HG03135 (cell line): ENCODE measurements at regions not wholly inside any gene's neighbourhood (a gene's known extent, or its start where the extent isn't known, plus 50 kb on each side); places are given as distances from the start of the nearest gene placed in this dataset.
"Not testable (repeated sequence)": the region's sequence is repeated elsewhere in the genome, so short reads cannot be mapped to it uniquely, and the experiment has no call there.

Experiments used
- ATAC-seq: cut with Tn5 transposase; IDR thresholded peaks from one replicate; pipeline ENCODE4 v1.9.1; 2021; ENCODE audit warnings: mild to moderate bottlenecking, moderate library complexity; ENCODE audit not compliant: unreplicated experiment

DNA sequence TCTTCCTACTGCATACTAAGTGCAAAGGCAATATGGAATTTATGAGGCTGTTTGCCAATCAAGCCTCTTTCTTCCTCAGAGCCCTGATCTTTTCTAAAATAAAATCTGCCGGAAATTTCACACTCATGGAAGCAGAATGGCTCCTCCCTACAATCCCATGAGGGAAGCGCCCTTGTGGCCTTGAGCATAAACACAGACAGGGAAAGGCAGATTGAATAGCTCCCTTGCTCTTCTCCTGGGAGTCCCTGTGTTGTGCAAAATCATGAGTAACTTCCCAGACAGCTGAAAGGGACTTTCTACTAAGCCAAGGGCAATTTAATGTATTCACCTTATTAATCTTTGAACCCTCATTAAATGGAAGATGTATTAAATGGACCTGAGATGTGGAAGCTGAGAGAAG is 226.1 kb upstream of the PIK3R1 start:
- ATAC-seq, result no peak

DNA sequence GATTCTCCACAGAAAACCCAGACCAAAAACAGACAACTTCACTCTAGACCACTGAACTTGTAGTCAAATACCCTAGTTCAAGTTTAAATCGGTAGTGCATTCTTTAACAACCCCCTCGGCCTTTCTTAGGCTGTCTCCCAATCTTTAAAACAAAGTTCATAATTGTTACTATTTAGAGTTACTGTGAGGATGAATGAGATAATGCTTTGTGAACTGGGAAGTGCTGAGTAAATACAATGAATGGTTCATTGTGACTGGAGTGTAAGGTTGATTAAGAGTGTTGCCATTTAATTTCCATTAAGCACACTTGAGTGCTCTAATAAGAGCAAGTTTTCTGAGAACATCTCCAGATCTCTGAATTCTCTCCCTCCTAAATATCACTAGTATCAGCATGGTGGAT is 228.8 kb upstream of the PIK3R1 start:
- ATAC-seq, result no peak

DNA sequence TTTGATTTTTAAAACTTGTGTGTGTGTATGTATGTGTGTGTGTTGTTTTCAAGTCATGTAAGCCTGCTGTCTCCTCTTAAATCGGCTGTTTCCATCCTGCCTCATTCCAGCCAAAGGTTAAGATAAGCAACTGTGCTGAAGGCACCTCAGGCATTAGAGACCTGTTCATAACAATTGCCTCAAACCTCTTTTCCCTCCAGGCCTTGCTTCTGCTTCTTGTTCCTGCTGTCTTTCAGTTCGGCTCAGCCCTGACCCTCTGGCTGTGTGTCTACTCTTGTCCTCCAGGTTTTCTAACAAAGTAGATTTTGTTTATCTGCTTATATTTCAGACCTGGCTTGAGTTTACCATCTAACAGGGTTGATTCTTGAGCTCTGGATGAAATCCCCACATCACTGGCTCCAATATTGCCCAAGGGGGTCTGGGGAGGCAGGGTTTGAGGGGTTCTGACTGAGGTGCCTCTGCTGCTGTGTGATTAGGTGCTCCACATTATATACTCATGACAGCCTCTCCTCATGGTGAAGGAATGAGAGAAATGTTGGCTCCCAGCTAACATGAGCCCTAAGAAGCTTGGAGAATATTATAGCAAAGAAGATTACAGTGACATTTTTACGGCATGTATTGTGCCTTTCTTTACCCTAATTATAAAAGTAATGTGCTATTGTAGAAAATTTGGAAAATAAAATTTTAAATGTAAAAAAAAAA is 229.7 kb upstream of the PIK3R1 start:
- no peak for ATAC-seq

DNA sequence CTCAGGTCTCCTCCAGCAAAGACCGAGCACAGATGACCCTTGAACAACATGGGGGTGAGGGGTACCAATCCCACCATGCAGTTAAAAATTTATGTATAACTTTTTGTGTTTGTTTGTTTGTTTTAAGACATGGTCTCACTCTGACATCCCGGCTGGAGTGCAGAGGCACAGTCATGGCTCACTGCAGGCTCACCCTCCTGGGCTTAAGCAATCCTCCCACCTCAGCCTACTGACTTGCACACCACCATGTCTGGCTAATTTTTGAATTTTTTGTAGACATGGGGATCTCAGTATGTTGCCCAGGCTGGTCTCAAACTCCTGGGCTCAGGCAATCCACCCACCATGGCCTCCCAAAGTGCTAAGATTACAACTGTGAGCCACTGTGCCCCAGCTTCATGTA is 231.0 kb upstream of the PIK3R1 start:
- ATAC-seq, result no peak

DNA sequence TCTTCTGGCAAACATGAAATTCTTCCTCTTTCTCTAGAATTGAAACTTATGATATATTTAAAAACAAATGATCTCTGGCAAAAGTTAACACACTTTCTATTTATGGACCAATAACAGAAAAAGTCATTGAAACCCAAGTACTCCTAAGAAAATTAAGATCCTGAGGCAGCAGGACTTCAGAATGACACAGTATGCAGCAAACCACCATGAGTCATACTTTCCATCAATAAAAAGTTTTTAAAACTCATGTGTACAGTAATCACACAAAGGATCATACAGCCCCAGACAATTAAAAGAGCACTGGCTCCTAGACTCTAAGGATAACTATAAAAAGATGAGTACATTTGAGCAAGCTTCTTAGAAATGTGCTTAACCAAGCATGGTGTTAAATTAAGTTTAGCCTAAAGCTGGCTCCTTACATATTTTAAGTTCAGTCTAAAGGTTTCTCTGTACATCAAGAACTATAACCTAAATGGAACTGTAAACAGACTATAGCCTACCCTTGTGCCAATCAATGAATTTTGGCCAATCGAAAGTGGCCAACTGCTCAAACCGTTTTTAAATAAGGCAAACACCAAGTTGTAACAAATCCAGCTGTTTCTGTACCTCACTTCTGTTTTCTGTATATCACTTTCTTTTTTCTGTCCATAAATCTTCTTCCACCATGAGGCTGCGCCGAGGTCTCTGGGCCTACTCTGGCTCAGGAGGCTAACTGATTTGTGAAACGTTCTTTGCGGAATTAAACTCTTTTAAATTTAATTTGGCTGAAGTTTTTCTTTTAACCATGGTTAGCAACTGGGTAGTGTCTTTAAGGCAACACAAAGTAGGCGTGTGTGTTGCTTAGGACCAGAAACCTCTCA is 232.1 kb upstream of the PIK3R1 start:
- no peak for ATAC-seq

DNA sequence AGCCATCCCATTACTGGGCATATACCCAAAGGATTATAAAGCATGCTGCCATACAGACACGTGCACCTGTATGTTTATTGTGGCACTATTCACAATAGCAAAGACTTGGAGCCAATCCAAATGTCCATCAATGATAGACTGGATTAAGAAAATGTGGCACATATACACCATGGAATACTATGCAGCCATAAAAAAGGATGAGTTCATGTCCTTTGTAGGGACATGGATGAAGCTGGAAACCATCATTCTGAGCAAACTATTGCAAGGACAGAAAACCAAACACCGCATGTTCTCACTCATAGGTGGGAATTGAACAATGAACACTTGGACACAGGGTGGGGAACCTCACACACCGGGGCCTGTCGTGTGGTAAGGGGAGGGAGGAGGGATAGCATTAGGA is 233.4 kb upstream of the PIK3R1 start:
- ATAC-seq, result not testable (repeated sequence)

DNA sequence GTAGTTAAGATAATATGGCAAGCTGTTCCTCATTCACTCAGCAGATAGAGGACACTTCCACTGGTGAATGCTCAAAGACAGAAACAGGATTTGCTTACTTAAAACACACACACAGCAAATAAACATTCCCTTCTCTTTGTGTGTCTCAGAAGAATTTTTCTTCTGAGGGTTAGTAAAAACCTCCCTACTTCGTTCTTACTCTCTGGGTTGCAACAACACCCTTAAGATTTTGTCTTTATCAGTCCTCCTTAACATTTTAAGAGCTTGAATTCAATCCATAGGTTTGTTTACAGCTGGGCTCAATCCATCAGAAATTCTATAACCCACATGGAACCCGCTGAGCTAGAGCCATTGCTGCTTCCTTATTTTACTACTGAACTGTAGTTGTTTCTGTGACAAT is 237.4 kb upstream of the PIK3R1 start:
- no peak for ATAC-seq

DNA sequence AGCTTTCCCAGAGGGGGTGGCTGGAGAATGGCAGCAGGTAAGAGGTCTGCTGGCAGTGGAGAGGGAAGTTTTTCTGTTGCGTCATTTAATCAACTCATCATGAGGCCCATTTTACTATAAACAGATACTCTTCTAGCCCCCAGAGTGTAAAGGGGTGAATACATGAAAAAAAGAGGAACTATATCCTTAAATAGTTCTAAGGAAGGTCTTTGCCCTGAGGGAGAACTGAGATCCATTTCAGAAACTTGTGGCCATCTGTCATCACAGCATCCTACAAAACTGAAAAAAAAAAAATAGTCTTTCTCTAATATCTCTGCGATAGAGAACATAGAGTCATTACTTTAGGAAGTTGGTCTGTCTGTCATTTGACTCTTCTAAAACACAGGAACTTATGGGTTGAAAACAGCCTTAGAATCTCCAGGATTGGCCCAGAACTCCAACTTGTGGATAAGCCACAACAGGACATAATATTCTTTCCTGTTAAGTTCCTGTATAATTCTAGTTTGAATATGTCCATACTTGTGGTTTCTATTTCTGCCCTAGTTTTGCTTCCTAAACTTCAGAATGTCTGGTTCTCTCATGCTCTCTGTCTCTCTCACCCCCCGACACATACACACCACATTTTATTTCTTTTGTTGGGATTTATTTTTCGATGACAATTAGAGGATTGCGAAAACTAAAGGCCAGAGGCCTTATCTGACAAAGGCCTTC is 238.5 kb upstream of the PIK3R1 start:
- no peak for ATAC-seq

DNA sequence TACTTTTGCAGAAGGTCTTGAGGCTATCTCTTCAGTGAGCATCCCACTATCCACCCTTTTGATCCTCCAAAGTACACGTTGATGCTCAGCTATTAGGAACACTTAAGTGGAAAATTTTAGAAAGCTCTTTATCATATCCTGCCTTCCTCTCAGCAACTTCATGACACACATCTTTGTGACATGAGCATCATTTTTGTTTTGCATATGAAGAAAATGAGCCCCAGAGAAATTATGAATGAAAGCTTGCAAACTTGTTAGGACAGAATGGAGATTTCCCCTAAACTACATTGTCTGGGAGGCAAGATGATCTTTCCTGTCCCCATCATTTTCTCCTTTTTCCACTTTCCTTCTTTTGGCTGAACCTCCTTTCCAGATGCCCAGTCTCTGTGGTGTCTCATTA is 239.4 kb upstream of the PIK3R1 start:
- ATAC-seq, result no peak

DNA sequence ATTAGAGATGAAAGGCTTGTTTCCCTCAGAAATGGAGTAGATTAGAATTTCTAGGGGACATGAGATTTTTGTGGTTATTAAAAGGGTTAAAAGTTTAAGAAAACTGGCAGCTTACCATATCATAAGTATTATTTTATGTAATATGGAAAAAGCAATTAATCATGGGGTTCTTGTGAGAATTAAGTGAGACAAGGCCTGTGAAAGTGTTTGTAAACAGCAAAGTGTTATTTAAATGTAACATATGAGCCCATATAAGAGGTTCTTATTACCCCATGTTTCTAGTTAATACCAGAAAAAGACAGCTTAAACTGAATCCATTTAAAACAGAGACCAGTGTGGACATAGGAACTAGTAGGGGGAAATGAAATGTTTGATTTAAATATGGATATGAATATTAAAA is 241.1 kb upstream of the PIK3R1 start:
- ATAC-seq, result no peak

DNA sequence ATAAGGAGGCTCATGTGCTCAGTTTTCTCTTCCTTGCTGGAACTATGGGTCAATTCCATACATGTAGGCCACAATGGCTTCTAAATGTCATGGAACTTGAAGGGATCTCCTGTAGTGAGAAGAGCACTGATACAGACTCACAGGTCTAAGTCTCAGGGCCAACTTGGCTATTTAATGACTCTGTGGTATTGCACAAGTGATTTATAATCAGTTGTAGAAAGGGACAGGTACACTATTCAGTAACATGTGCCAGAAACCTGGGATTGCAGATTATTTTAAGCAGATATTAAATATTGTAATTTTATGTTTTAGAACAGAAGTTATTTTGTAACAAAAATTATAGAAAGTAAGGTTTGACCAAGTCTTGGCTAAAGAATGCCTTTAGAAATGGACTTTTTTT is 241.5 kb upstream of the PIK3R1 start:
- no peak for ATAC-seq

DNA sequence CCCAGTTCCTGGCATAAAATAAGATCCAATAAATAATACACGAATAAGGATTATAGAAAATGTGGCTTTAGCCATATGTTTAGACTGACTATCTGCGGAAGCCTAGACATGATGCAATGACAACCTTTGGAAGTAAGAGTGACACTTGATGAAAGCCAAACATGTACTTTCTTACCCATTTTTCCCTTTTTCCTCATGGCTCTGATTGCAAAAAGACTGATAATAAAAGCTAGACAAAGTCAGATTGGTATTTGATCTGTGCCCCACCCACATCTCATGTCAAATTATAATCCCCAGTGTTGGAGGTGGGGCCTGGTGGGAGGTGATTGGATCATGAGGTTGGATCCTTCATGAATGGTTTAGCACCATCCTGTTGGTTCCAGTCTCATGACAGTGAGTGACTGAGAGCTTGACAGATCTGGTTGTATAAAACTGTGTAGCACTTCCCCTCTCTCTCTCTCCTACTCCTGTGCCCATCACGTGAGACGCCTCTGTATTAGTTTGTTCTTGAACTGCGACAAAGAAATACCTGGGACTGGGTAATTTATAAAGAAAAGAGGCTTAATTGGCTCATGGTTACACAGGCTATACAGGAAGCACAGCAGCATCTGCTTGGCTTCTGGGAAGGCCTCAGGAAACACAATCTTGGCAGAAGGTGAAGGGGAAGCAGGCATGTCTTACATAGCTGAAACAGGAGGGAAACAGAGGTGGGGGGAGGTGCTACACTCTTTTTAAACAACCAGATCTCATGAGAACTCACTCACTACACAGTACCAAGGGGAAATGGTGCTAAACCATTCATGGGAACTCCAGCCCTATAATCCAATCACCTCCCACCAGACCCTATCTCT is 243.4 kb upstream of the PIK3R1 start:
- no peak for ATAC-seq

DNA sequence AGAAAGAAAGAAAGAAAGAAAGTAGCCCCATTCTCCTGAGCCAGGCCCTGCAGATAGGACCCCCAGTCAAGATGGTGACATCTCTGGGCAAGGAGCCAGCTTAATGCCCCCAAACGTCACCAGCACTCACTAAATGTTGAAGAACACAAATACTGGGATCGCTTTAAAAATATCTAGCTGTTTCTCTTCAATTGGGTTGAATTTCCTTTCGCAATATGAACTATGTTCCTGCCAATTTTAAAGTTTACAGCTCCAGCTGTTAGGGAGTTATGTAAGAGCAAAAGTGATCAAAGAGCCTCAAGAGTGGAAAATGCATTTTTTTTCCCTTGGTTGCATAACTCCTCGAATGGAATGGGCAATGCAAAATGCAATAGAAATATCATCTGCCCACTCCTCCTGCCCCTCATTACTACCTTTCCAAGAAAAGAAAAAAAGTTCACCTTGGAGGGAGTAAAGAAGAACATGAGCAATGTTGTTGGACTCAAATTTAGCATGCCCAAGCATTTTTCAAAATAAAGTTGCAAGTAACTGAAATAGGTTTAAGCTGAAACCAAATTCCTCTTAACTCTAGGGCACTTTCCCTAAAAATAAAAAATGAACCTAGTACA is 244.2 kb upstream of the PIK3R1 start:
- no peak for ATAC-seq

DNA sequence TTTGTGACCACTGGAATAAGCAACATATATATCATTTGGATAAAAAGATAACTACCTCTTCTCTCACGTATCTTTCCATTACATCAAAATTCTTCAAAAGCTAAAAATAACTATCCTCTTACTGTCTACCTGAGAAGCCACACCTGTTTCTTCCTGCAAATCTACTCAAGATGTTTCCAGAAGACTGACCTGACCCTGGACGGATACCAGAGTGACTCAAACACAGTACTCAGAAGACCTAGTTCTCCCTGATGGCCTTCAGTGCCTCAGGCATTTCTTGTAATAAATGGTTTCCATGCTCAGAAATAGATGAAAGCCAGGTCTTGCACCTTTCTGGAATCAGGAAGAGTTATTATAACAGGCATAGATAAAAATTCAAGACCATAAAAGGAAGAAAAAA is 245.9 kb upstream of the PIK3R1 start:
- ATAC-seq, result no peak

DNA sequence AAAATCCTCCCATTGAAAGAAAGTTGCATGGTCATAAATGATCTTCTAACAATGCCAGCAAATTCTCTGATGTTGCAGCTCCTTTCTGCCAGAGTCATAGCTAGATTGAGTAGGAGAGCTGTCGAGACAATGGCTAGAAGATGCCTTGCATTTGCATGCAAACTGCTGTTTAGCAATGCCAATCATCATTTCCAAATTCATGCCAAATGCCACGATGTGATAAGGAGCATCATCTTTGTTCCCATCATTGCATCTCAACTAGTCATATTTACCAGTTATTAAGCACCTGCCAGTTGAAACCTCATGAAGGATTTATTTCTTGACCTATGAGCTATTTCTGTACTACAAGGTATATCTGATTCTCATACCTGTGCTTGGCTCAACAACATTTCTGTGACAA is 246.4 kb upstream of the PIK3R1 start:
- ATAC-seq, result no peak

DNA sequence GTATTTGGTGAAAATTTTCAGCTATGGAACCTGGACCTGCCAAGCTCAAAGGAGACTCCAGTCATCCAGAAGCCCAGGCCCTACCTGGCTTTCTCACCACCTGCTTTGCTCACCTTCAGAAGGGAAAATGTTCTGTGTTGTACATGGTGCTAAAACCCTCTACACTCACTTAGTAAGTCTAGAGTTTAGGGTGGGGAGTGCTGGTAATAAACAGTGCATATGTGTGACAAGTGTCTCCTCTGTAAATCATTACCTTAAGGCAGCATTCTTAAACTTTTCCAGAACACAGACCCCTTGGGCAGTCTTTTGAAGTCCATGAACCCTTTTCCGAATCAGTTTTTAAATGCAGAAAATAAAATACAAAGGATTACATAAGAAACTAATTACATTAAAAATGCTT is 248.8 kb upstream of the PIK3R1 start:
- no peak for ATAC-seq

DNA sequence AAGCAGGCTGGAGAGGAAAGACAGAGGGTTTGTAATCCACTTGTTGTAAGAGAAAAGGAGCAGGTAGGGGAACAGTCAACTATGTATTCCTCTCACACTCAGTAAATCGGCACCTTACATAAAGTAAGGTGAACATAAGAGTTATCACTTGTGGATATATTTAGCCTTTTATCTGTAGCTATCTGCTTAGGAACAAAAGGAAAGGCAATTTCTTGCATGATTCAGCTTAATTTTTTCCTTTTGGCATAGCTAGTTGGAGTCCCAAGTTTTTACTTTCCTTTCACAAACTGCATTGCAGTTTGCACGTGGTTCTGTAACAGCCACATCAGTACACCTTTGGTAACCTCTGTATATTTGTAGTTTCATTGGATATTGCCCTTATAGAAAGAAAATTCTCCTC is 250.9 kb upstream of the PIK3R1 start:
- no peak for ATAC-seq

DNA sequence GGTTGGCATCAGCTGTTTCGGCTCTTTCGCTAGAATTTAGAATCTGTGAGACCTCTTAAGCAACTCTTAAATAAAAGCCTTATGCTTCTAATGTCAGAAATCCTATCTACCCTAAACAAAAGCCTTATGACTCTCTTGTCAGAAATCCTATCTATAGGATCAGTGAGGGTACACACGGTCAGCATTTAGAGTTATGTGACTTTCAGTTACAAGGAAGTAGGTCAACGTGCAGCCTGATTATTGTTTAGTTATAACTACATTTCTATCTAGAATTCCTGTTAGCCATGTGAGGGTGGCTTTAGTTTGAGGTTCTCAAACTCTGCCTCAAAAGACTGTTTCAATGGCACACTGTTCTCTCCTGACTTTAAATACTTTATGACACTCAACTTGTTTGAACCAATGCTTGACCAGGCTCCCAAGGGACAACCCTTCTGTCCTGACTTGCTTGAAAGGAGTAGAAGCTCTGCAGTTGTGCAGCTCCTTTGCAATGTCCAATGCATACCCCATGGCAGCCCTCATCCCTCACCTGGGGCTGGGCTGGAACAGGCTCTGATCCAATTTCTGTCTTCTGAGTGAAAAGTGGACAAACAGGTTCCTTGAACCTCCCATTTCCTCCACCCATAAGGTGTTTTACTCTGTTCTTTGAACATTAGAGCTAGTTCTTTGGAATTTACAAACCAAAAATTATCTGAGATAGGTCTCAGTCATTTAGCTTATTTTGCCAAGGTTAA is 251.6 kb upstream of the PIK3R1 start:
- no peak for ATAC-seq

DNA sequence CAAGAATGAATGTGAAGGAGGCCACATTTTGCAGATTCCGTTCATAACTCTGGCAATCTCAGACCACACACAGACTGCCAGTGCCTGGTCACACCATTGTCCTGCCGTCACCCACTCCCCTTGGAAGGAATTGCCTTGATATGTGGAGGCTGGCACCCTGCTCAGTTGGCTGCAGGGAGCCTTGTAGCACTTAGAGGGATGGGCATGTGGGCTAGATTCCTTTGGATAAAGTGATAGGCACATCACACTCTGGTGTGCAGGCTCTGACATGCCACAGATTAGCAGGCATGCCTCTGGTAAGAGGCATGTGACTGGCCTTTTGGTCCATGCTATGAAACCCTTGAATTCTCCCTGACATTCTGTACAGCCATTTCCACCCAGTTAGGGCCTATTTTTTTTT is 254.6 kb upstream of the PIK3R1 start:
- no peak for ATAC-seq

DNA sequence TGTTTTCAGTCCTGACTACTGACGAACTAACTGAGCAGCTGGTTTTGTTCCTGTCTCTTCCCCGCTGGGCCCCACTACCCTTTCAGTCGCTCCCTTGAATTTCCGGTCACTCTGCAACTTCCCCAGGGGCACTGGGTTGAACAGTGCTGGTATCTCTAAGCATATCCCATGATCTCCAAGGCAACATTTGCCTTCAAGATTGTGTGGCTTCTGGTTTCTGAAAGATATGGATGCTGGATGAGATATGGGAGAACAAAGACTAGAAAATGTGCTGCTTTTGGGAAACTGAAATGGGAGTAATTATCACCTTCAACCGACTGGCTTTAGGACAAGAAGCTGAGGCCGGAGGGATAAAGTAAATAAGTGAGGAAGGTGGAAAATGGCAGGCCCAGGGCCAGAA is 258.2 kb upstream of the PIK3R1 start:
- no peak for ATAC-seq
